HEK293 (cell line): ENCODE measurements at regions not wholly inside any gene's neighbourhood (a gene's known extent, or its start where the extent isn't known, plus 50 kb on each side); places are given as distances from the start of the nearest gene placed in this dataset.

Experiments
- CTCF ChIA-PET: fragments of 350-600 bp; formaldehyde crosslinking; extraction: SDS; loops from one replicate; lab custom pipeline; 2021; ENCODE audit warnings: antibody characterized with exemption; lab: Yijun Ruan, JAX
- POLR2A ChIA-PET: fragments of 300-600 bp; formaldehyde crosslinking; extraction: SDS; loops from one replicate; lab custom pipeline; 2020; ENCODE audit warnings: antibody characterized with exemption, inconsistent platforms; lab: Yijun Ruan, JAX
- H3K27ac ChIP-seq: fragments of 200-500 bp; sonication (Bioruptor generic); 2 replicates; pipeline ENCODE4 v1.5.1; 2014; ENCODE audit warnings: low read depth, low read length, control low read depth, inconsistent platforms; ENCODE audit errors: extremely low read depth
- H3K36me3 ChIP-seq, 2 experiments: fragments of 200-500 bp in 1 of 2; sonication (Bioruptor generic) in 1 of 2; 1 replicate in 1 of 2; 2 replicates in 1 of 2; pipeline ENCODE4 v1.5.1; 2014 to 2017; ENCODE audit warnings: inconsistent platforms in 2 of 2, low read length in 2 of 2; ENCODE audit not compliant: control insufficient read depth in 2 of 2, insufficient read depth in 1 of 2
- H3K4me1 ChIP-seq: fragments of 200-500 bp; sonication (Bioruptor generic); 2 replicates; pipeline ENCODE4 v1.5.1; 2014; ENCODE audit warnings: mild to moderate bottlenecking, low read length, inconsistent platforms; ENCODE audit not compliant: control insufficient read depth, insufficient read depth
- H3K4me3 ChIP-seq: 2 replicates; pipeline ENCODE4 v1.5.1; 2011; ENCODE audit warnings: low read depth, mild to moderate bottlenecking, control low read depth, low read length, moderate library complexity
- H3K9me3 ChIP-seq: fragments of 200-500 bp; sonication (Bioruptor generic); 2 replicates; pipeline ENCODE4 v1.5.1; 2014; ENCODE audit warnings: low read depth, low read length, inconsistent platforms; ENCODE audit not compliant: control insufficient read depth, insufficient read depth
- BCL11B ChIP-seq: fragments of 450-650 bp; formaldehyde crosslinking; IDR thresholded peaks from 2 replicates; pipeline ENCODE4 v1.5.1; 2016; ENCODE audit warnings: low read depth, missing biosample characterization, missing genetic modification characterization
- GFI1B ChIP-seq: fragments of 450-650 bp; formaldehyde crosslinking; IDR thresholded peaks from 2 replicates; pipeline ENCODE4 v1.5.1; 2016; ENCODE audit warnings: missing biosample characterization, missing genetic modification characterization
- PRDM4 ChIP-seq: fragments of 450-650 bp; formaldehyde crosslinking; IDR thresholded peaks from 2 replicates; pipeline ENCODE4 v1.5.1; 2017; ENCODE audit warnings: missing biosample characterization, missing genetic modification characterization
- SP3 ChIP-seq: fragments of 450-650 bp; formaldehyde crosslinking; IDR thresholded peaks from 2 replicates; pipeline ENCODE4 v1.5.1; 2016; ENCODE audit warnings: missing biosample characterization, missing genetic modification characterization
- SP7 ChIP-seq: fragments of 450-650 bp; formaldehyde crosslinking; IDR thresholded peaks from 2 replicates; pipeline ENCODE4 v1.5.1; 2016; ENCODE audit warnings: missing biosample characterization, missing genetic modification characterization
- ZBTB21 ChIP-seq: fragments of 450-650 bp; formaldehyde crosslinking; IDR thresholded peaks from 2 replicates; pipeline ENCODE4 v1.5.1; 2017; ENCODE audit warnings: missing biosample characterization, missing genetic modification characterization
- ZBTB6 ChIP-seq: fragments of 450-650 bp; formaldehyde crosslinking; IDR thresholded peaks from 2 replicates; pipeline ENCODE4 v1.5.1; 2017; ENCODE audit warnings: missing biosample characterization, missing genetic modification characterization
- ZBTB7A ChIP-seq: fragments of 450-650 bp; formaldehyde crosslinking; IDR thresholded peaks from 2 replicates; pipeline ENCODE4 v1.5.1; 2016; ENCODE audit warnings: low read depth, missing biosample characterization, missing genetic modification characterization
- ZNF132 ChIP-seq: fragments of 450-650 bp; formaldehyde crosslinking; IDR thresholded peaks from 2 replicates; pipeline ENCODE4 v1.5.1; 2017; ENCODE audit warnings: missing biosample characterization, missing genetic modification characterization, borderline replicate concordance
- ZNF221 ChIP-seq: fragments of 450-650 bp; formaldehyde crosslinking; IDR thresholded peaks from 2 replicates; pipeline ENCODE4 v1.5.1; 2017; ENCODE audit warnings: missing biosample characterization, missing genetic modification characterization, borderline replicate concordance
- ZNF239 ChIP-seq: fragments of 450-650 bp; formaldehyde crosslinking; IDR thresholded peaks from 2 replicates; pipeline ENCODE4 v1.5.1; 2016; ENCODE audit warnings: missing biosample characterization, missing genetic modification characterization
- ZNF26 ChIP-seq: fragments of 450-650 bp; formaldehyde crosslinking; IDR thresholded peaks from 2 replicates; pipeline ENCODE4 v1.5.1; 2016; ENCODE audit warnings: missing biosample characterization, missing genetic modification characterization
- ZNF292 ChIP-seq: fragments of 450-650 bp; formaldehyde crosslinking; IDR thresholded peaks from 2 replicates; pipeline ENCODE4 v1.5.1; 2016; ENCODE audit warnings: low read depth, missing biosample characterization, missing genetic modification characterization, borderline replicate concordance
- ZNF433 ChIP-seq: fragments of 450-650 bp; formaldehyde crosslinking; IDR thresholded peaks from 2 replicates; pipeline ENCODE4 v1.5.1; 2016; ENCODE audit warnings: missing biosample characterization, missing genetic modification characterization, low read depth
- ZNF529 ChIP-seq: fragments of 450-650 bp; formaldehyde crosslinking; IDR thresholded peaks from 2 replicates; pipeline ENCODE4 v1.5.1; 2017; ENCODE audit warnings: missing genetic modification characterization, missing biosample characterization; ENCODE audit not compliant: insufficient replicate concordance
- ZNF530 ChIP-seq: fragments of 450-650 bp; formaldehyde crosslinking; IDR thresholded peaks from 2 replicates; pipeline ENCODE4 v1.5.1; 2016; ENCODE audit warnings: low read depth, missing biosample characterization, missing genetic modification characterization
- ZNF548 ChIP-seq: fragments of 450-650 bp; formaldehyde crosslinking; IDR thresholded peaks from 2 replicates; pipeline ENCODE4 v1.5.1; 2016; ENCODE audit warnings: missing biosample characterization, missing genetic modification characterization
- ZNF549 ChIP-seq: fragments of 450-650 bp; IDR thresholded peaks from 2 replicates; pipeline ENCODE4 v1.5.1; 2018; ENCODE audit warnings: missing biosample characterization, missing genetic modification characterization, mild to moderate bottlenecking, inconsistent platforms, moderate library complexity
- ZNF558 ChIP-seq: fragments of 450-650 bp; formaldehyde crosslinking; IDR thresholded peaks from 2 replicates; pipeline ENCODE4 v1.5.1; 2016; ENCODE audit warnings: missing biosample characterization, missing genetic modification characterization
- ZNF624 ChIP-seq: fragments of 450-650 bp; formaldehyde crosslinking; IDR thresholded peaks from 2 replicates; pipeline ENCODE4 v1.5.1; 2017; ENCODE audit warnings: missing biosample characterization, missing genetic modification characterization
- ZNF707 ChIP-seq: fragments of 450-650 bp; formaldehyde crosslinking; IDR thresholded peaks from 2 replicates; pipeline ENCODE4 v1.5.1; 2016; ENCODE audit warnings: missing biosample characterization, missing genetic modification characterization
- ZNF777 ChIP-seq: fragments of 450-650 bp; formaldehyde crosslinking; IDR thresholded peaks from 2 replicates; pipeline ENCODE4 v1.5.1; 2017; ENCODE audit warnings: missing biosample characterization, missing genetic modification characterization, borderline replicate concordance
- ZSCAN16 ChIP-seq: fragments of 450-650 bp; formaldehyde crosslinking; IDR thresholded peaks from 2 replicates; pipeline ENCODE4 v1.5.1; 2016; ENCODE audit warnings: missing biosample characterization, missing genetic modification characterization

- TF ChIP-seq ZNF292 (no peak), ZBTB7A (tag by site-specific recombination) (no peak), BCL11B (tag by site-specific recombination) (no peak), ZNF433 (tag by site-specific recombination) (no peak)
These were observed 461.7 kb downstream of the RAPGEF2 start (continued) for GRCh38 chr4:159564615-159565014.

- no peak for TF ChIP-seq ZNF777 (tag by site-specific recombination)
- Histone ChIP-seq H3K27ac (no peak overlapping the region), H3K36me3 (no peaks in the 10 kb centered on the region), H3K9me3 (no peaks in the 10 kb centered on the region), H3K4me1 (no peaks in the 10 kb centered on the region), H3K4me3 (no peak overlapping the region)
- CTCF ChIA-PET = no interaction called here
- POLR2A ChIA-PET = no interaction called here
These were observed 463.9 kb downstream of the RAPGEF2 start for GRCh38 chr4:159566786-159567185.

GRCh38 chr4:159577241-159577640 is 474.4 kb downstream of the RAPGEF2 start:
- H3K36me3 ChIP-seq = no peaks in the 10 kb centered on the region
- no peak for TF ChIP-seq GFI1B (tag by site-specific recombination)
- no peak for TF ChIP-seq ZNF549 (tag by site-specific recombination)
- no peak for TF ChIP-seq ZNF707
- TF ChIP-seq ZNF132 (tag by site-specific recombination) = no peak
- no peak for TF ChIP-seq SP7 (tag by site-specific recombination)
- TF ChIP-seq, all 188 proteins: peak for 0
- CTCF ChIA-PET = no interaction called here
- no peak overlapping the region for H3K4me3 ChIP-seq
- H3K9me3 ChIP-seq = no peaks in the 10 kb centered on the region
- POLR2A ChIA-PET = no interaction called here
- no peaks in the 10 kb centered on the region for H3K4me1 ChIP-seq
- no peak overlapping the region for H3K27ac ChIP-seq

GRCh38 chr4:159582685-159583084 is 479.8 kb downstream of the RAPGEF2 start:
- ChIA-PET POLR2A (no interaction called here), CTCF (no interaction called here)
- Histone ChIP-seq H3K36me3 (no peaks in the 10 kb centered on the region), H3K4me3 (no peak overlapping the region), H3K9me3 (no peaks in the 10 kb centered on the region), H3K4me1 (no peaks in the 10 kb centered on the region), H3K27ac (no peak overlapping the region)
- no peak for TF ChIP-seq ZNF529 (tag by site-specific recombination)
- TF ChIP-seq PRDM4 (tag by site-specific recombination) = no peak
- TF ChIP-seq SP3 = no peak
- TF ChIP-seq ZBTB6 (tag by site-specific recombination) = no peak
- TF ChIP-seq ZSCAN16 = no peak
- TF ChIP-seq ZNF530 (tag by site-specific recombination) = no peak
- TF ChIP-seq ZNF239 (tag by site-specific recombination) = no peak
- no peak for TF ChIP-seq ZNF624 (tag by site-specific recombination)
- no peak for TF ChIP-seq ZNF221 (tag by site-specific recombination)
- TF ChIP-seq ZNF26 (tag by site-specific recombination) = no peak
- no peak for TF ChIP-seq ZNF549 (tag by site-specific recombination)
- TF ChIP-seq ZNF548 (tag by site-specific recombination) = no peak
- TF ChIP-seq ZBTB21 (tag by site-specific recombination) = no peak
- TF ChIP-seq ZNF558 (tag by site-specific recombination) = no peak
